HEK293T (cell line): ENCODE measurements at regions not wholly inside any gene's neighbourhood (a gene's known extent, or its start where the extent isn't known, plus 50 kb on each side); places are given as distances from the start of the nearest gene placed in this dataset.

Experiments used
- BHLHE40 ChIP-seq: fragments of 450-650 bp; IDR thresholded peaks from 2 replicates; pipeline ENCODE4 v1.6.1; 2016; ENCODE audit warnings: mild to moderate bottlenecking, moderate library complexity, borderline replicate concordance
- ELF4 ChIP-seq: fragments of 450-650 bp; IDR thresholded peaks from 2 replicates; pipeline ENCODE4 v1.6.1; 2017; ENCODE audit warnings: antibody characterized with exemption
- L3MBTL2 ChIP-seq: fragments of 450-650 bp; conservative IDR thresholded peaks from 2 replicates; pipeline ENCODE4 v1.6.1; 2016; ENCODE audit warnings: mild to moderate bottlenecking
- PKNOX1 ChIP-seq: fragments of 450-650 bp; IDR thresholded peaks from 2 replicates; pipeline ENCODE4 v1.6.1; 2016
- SP1 ChIP-seq: fragments of 450-650 bp; IDR thresholded peaks from 2 replicates; pipeline ENCODE4 v1.6.1; 2017
- SUZ12 ChIP-seq: fragments of 450-650 bp; IDR thresholded peaks from 2 replicates; pipeline ENCODE4 v1.6.1; 2016; ENCODE audit warnings: mild to moderate bottlenecking
- TARDBP ChIP-seq: fragments of 450-650 bp; IDR thresholded peaks from 2 replicates; pipeline ENCODE4 v1.6.1; 2016
- ZNF384 ChIP-seq: fragments of 450-650 bp; IDR thresholded peaks from 2 replicates; pipeline ENCODE4 v1.6.1; 2016

- TF ChIP-seq BHLHE40 (no peak), TARDBP (no peak), ELF4 (no peak), ZNF384 (no peak), SUZ12 (no peak), SP1 (no peak), L3MBTL2 (no peak), PKNOX1 (no peak)
Measured at GRCh38 chr10:20454331-20454730, 442.8 kb downstream of the NEBL start.
